HG03378 (cell line): ENCODE measurements at regions not wholly inside any gene's neighbourhood (a gene's known extent, or its start where the extent isn't known, plus 50 kb on each side); places are given as distances from the start of the nearest gene placed in this dataset.
"Not testable (repeated sequence)": the region's sequence is repeated elsewhere in the genome, so short reads cannot be mapped to it uniquely, and the experiment has no call there.

Experiments used
- ATAC-seq: cut with Tn5 transposase; IDR thresholded peaks from one replicate; pipeline ENCODE4 v1.9.1; 2021; ENCODE audit warnings: mild to moderate bottlenecking, moderate library complexity; ENCODE audit not compliant: unreplicated experiment

DNA sequence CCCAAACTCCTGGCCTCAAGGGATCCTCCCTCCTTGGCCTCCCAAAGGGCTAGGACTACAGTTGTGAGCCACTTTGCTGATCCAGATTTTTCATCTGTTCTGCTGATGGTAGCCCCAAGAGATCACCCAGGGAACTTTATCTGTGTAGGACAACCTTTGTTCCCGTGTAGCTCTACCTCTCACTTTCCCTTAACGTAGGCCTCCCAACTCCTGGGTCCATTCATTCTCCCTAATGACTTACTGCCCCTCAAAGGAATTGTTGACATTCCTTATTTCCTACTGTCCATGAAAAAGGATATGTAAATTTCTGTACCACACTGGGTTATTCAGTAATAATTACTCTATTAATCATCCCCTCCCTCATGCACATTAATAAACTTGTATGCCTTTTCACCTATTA lies 51.0 kb upstream of the PHF24 start:
- ATAC-seq = no peak

DNA sequence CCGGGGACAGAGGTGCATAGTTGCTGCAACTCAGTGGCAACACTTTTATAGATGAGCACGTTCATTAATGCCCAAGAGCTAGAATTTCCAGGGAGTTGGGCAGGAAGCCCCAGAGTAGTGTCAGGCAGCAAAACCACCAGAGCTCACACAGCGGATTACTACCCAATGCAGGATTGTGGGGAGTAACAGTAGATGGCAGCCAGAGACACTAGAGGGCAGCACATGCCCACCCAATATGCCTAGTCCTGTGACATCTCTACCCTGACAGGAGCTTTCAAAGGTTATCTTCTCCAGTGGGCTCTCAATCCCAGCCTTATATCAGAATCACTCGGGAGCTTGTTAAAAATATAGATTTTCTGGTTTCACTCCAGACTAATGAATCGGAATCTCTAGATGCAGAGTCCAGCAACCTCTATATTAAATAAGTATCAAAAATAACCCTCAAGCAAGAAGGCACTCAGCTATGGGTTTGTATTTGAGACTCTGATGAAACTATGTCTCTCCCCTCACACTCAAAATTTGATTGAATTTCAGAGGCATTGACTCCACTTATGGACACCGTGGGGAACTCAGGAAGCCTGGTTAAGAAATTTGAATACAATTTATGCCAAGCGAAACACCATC lies 58.4 kb upstream of the PHF24 start:
- peak; percentile 74 for ATAC-seq

DNA sequence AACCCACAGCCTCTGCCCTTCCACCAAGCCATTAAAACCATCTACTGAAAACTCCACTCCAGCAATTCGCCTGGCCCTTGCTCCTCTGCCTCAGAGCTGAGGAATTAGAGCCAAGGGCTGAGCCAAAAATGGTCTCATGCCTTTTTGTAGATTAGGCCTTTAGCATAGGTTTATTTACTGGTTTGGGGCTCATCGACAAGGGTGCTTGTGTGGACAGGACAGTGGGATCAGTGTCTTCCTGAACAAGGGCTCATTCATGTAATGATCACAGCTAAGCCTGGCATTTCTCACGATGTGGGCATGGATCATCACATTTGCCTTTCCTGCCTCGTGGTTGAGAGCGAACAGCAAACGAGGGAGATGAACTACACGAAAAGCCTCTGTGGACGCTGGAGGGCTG lies 59.2 kb upstream of the PHF24 start:
- no peak for ATAC-seq

DNA sequence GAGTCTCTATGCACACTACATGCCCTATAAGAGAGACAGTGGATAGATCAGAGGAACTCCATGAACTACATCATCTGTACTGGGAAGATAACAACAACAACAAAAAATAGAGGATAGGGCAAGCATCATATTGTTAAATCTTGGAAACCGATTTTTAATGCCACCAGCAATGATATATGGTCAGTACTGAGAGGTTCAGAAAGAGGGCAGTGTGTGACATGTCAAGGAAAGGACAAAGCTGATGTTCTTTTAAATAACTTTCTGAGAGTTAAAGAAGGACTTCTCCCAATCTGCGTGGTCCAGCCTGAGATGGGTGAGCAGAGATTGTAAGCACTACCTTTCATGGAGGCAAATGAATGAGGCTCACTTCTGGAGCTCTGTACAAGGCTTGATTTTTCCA lies 62.0 kb upstream of the PHF24 start:
- no peak for ATAC-seq

DNA sequence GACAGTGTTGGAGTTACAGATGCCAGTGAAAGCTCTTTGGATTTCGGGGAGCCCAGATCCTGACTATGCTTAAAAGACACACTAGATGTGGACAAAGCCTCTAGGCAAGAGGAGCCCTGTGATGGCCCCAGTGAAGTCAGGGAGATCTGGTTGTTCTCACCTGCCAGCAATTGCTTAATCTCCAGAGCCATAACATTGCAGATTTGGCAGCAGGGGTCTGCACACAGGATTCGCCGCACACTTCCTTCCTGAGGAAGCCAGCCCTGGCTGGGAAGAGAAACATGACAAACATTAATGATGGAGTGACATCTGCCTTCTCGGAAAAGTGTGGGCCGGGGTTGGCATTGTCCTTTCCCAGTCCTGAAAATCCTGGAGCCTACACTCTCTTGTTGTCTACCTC lies 65.2 kb upstream of the PHF24 start:
- no peak for ATAC-seq

DNA sequence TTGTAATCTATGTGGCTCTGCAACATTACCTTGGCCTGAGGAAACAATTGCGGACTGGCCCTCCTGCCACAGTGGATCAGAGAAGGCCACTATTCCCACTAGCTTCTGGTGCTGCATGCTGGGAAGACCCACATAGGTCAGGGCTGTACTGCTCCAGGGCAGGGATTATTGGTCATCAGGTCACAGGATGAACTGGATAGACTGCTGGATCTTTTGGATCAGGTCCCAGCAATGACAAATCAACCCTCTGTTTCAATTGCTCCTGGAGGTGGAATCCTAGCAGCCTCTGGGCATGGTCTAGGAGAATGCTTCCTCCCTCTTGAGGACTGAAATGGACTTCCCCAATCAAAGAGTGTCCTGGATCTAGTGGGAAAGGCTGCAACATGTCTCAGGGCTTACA lies 66.7 kb upstream of the PHF24 start:
- ATAC-seq = no peak

DNA sequence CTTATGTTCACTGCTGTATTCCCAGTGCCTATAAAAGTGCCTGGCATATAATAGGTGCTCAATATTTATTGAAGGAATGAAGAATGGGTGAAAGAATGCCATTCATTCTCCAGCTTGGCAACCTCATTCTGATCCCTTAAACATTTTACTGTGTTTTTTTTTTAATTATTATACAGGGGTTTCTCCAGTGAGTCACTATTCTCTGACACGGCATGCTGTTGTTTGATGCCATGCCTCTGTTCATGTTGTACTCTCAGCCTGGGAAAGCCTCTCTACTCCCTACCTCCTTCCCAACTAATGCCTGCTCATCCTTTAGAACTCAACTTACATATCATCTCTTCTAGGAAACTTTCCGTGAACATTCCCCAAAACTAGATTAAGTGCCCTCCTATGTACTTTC lies 70.2 kb upstream of the PHF24 start:
- no peak for ATAC-seq

DNA sequence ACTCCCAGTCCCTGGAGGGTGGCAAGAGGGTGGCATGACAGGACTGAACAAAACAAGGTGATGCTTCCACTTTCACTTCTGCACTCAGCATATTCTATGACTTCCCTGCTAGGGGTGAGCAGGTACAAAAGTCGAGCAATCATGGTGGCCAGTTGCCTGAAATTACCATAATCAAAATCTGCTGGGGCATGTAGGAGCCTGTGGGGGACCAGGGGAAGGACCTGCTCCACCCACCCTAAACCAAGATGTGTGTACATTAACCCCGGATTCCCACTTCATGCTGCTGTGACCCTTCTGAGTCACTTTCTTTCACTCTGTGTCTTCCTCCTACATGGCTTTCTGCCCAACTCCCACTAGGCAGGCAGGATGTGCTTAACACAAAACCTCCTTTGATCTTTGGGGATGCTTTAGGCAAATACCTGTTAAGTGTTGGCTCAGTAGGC lies 73.3 kb upstream of the PHF24 start:
- peak; percentile 87 for ATAC-seq

DNA sequence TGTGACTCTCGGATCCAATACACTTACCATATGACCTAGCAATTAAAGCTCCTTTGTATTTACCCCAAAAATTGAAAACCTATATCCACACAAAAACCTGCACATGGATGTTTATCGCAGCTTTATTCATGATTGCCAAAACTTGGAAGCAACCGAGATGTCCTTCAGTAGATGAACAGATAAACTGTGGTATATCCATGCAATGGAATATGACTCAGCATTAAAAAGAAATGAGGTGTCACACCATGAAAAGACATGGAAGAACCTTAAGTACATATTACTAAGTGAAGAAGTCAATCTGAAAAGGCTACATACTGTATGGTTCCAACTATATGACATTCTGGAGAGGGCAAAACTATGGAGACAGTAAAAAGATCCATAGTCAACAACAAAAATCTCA lies 82.0 kb upstream of the PHF24 start:
- no peak for ATAC-seq

DNA sequence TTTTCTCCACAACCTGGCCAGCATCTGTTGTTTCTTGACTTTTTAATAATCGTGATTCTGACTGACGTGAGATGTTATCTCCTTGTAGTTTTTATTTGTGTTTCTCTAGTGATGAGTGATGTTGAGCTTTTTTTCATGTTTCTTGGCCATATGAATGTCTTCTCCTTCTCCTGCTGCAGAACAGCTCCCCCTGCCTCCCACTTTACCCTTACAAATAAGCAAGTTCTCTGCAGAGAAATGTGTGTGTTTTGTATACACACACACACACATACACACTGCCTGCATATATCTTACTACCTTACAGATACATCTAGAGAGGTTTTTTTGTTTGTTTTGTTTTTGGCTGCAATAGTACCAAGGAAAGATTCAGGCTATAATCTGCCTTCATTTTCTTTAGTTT lies 88.7 kb upstream of the PHF24 start:
- ATAC-seq = no peak

DNA sequence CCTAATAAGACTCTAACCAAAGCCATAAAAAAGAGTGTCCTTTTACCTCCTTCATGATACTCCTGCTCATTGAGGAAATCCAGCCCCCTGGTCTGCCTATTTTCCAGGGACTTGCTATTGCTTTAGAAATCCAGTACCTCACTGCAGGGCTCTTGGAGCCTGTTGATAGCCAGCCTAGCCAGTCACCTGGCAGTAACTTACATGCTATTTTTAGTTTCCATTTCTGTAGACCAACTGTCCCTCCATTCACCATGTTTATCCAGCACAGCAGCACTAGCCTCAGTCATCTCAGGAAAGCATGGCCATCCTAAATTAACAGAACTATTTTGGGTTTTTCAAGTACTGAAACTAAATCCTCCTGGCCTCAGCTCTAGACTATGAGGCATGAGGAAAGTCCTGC lies 91.5 kb upstream of the PHF24 start:
- ATAC-seq = no peak

DNA sequence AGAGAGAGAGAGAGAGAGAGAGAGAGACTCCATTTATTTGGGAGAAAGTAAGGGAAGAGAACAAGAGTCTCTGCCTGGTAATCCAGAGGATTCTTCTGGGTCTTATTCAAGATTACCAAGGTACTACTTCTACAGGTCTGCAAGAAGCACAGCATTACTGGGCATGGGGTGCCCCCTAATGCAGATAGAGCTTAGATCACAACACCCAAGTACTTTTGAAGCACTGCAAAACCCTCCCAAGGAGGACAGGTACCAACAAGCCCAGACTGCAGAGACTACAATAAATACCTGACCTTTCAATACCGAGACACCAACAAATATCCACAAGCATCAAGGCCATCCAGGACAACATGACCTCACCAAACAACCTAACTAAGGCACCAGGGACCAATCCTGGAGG lies 94.7 kb upstream of the PHF24 start:
- no peak for ATAC-seq

DNA sequence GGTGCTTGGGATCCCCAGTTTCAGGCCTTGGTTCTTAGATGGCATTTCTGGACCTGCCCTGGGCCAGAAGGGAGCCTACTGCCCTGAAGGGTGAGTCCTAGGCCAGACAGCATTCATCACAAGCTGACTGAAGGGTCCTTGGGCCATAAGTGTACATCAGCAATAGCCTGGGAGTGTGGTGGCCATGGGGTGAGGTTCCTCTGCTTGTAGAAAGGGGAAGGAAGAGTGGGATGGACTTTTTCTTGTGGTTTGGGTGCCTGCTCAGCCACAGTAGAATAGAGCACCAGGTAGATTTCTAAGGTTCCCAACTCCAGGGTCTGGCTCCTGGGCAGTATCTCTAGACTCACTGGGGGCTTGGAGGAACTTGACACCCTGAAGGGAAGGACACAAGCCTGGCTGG lies 95.2 kb upstream of the PHF24 start:
- no peak for ATAC-seq

DNA sequence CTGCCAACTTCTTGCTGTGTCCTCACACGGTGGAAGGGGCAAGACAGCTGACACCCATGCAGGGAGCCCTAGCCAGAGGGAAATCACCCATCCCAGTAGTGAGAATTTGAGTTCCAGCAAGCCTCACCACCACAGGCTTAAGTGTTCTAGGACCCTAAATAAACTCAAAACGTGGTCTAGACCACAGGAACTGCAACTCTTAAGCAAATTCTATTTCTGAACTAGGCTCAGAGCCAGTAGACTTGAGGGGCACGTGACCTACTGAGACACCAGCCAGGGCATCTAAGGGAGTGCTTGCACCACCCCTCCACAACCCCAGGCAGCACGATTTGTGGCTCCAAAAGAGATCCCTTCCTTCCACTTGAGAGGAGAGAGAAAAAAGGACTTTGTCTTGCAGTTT lies 96.0 kb upstream of the PHF24 start:
- ATAC-seq = no peak

DNA sequence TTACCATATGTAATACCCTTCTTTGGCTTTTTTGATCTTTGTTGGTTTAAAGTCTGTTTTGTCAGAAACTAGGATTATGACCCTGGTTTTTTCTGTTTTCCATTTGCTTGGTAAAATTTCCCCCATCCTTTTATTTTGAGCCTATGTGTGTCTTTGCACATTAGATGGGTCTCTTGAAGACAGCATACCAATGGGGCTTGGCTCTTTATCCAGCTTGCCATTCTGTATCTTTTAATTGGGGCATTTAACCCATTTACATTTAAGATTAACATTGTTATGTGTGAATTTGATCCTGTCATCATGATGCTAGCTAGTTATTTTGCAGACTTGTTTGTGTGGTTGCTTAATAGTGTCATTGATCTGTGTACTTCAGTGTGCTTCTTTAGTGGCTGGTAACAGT lies 103.1 kb upstream of the PHF24 start:
- ATAC-seq = not testable (repeated sequence)

DNA sequence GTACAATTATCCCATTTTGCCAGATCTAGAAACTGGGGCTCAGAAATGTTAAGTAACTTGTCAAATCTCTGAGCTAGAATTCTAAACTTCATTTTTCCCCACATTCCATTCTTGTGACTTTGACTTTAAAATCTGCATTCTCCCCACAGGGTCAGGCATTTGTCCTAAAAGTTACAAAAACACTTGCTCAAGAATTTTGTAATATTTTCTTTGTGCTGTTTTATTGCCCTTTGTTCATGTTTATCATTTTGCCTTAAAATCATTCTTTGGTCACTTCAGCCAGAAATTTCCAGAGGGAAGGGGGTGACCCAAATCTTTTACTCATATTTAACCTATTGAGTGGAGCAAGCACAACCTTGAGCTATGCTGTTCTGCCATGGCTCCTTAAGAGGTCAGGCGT lies 120.1 kb upstream of the CCL21 start:
- ATAC-seq = no peak

DNA sequence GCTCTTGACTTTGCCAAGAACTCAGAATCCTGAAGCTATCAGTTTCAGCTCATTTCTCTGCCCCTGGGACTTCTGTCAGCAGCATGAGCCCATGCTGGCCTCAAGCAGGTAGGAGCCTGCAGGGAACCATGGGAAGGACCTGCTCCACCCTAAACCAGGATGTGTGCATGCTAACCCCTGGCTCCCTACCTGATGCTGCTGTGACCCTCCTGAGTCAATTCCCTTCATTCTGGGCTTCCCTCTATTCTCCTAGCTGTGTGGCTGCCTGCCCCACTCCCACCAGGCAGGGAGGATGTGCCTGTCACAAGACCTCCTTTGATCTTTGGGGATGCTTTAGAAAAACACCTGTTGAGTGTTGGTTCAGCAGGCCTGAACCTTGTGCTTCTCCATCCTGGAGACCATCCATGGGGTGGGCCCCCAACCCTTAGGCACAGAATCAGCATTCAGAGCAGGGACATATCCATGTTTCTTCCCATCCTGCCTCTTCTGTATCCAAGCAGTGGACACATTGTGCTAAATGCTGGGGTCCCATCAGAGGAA lies 117.1 kb upstream of the CCL21 start:
- no peak for ATAC-seq

DNA sequence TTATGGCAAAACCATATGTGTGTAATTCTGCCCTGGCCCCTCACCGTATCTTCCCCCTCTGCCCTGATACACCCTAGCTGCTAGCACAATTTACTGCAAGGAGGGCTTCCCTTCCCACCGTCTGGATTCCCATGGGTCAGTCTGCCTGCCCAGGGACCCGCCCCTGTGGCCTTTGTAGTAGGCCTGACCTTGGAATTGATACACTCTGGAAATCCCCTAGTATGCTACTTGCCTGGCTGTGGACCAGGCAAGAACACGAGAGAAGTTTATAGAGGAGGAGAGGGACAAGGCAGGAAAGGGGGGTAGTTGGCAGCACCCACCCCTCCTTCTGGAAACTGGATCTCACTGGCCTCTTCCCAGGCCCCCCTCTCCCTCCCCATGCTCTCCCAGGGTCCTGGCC lies 115.8 kb upstream of the CCL21 start:
- ATAC-seq = no peak

DNA sequence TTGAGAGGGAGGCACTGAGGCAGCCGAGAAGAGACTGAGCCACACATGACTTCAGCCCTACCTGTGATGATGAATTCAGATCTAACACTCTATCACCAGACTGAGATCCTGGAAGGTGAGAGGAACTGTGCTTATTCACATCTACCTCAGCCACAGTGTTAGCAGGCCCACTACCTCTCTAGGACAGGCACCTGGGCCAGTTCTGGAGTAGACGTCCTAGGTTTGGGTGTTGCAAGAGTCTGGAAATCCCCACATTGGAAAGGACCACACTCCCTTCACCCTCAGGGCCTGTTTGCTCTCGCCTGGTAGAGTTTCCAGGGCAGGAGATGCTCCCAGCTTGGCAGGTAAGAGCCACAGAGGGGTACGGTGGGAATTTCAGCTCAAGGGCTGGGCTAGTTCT lies 113.8 kb upstream of the CCL21 start:
- ATAC-seq = no peak

DNA sequence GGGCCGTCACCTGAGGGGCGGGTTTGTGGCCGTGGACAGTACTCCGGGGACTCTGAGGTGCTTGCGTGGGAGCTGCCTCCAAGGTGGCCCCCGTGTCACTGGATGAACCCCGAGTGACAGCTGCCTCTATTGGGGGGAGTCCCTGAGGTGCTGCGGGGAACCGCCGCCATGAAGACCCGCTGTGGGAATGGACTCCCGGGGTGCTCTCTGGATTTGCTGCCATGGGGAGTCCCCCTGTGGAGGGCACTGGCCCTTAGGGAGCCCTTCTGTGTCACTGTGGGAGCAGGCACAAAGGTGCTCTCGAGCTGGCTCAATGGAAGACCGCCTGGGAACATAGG lies 100.2 kb upstream of the CCL21 start:
- no peak for ATAC-seq

DNA sequence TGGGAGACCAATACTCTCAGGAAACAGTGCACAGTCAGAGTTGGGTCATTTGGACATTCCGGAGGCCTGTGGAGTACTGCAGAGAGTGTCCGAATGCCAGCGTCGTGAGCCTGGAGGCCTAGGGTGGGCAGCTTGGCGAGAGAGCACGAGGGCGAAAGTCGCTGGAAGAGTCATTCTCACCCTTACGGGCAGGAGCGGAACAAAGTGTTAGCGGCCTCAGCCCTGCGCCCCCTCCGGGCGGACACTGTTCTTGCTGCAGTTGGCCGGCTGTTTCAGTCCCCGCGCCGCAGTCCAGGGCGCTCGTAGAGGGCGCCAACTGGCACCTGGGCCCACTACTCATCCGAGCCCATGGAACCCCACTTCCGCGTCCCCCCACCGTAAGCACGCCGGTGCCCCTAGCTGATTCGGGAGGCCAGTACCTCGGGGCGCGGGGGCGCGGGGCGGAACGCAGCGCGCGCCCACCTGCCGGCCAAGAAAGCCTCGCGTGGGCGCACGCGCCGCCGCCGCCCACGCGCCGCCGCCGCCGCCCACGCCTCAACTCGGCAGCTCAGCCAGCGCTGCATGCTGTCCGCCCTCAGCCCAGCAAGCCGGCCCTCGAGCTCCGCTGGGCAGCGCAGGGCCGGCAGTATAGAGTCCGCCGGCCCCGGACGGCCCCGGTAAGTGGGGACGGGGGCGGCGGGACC lies 99.7 kb upstream of the CCL21 start:
- ATAC-seq = no peak

DNA sequence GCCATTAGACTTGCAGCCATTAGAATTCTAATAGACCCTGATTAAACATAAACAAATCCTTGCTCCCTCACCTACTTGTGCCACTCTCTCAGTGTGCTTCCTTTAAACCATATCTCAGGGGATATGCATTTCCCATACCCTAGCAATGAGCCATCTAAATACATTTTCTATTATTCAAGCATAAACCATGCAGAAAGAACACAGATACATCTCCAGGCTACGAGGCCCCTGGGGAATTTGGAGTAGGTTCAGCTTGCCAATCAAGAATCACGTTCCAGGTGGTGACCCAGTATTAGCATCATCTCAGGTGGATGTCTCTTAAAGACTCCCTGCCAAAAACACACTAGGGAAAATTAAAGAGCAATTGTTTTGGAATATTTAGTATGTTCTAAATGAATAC lies 93.0 kb upstream of the CCL21 start:
- ATAC-seq = no peak

DNA sequence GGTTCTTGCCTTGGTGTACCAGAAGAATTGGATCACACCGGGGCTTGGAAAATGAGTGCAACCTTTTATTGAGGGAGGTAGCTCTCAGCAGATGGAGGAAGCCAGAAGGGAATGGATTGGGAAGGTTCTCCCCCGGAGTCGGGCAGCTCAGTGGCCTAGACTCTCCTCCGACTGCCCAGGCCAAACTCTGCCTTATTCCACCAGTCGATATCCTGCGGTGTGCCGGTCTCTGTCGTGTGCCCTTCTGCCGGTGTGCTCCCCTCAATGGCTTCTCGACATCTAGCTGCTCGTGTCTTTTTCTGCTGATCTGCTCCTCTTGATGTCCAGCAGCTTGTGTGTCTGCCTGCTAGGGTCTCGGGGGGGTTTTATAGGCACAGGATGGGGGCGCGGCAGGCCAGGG lies 87.4 kb upstream of the CCL21 start:
- ATAC-seq = no peak
